Esophagus mucosa (tissue), 1 donor: ENCODE measurements at regions not wholly inside any gene's neighbourhood (a gene's known extent, or its start where the extent isn't known, plus 50 kb on each side); places are given as distances from the start of the nearest gene placed in this dataset.

Experiments
- ATAC-seq: fragments of 200-7000 bp; cut with Tn5 transposase; one replicate; pipeline ENCODE4 v1.9.1; 2020
- donor health status: DM: yes; HTN: yes; CAD: no.

DNA sequence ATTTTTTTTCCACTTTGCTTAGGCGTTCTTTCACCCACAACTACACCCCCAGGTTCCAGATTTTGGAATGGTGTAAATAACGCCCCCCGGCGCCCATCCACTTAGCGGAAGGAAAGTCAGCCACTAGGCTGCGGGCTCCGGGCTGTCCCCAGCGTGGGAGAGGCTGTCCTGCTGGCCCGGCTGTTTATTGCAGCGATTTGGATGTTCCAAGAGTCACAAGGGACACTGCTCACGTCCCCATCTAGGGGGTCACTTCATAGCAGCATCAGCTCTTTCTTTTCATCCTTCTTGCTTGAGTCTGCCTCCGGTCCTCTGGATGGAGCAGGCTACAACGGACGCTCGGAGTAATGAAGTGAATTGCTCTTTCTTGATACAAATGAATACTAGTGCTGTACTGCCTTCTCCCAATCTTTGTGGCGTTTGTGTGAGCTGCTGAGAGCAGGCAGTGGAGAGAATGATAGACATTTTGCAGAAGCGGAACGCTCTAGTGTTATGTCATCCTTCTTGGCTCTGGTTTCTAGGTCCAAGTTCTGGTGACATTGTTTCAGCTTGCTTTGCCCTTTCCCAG is 50.7 kb upstream of the PAIP2B start:
- peak; percentile 35 for ATAC-seq

DNA sequence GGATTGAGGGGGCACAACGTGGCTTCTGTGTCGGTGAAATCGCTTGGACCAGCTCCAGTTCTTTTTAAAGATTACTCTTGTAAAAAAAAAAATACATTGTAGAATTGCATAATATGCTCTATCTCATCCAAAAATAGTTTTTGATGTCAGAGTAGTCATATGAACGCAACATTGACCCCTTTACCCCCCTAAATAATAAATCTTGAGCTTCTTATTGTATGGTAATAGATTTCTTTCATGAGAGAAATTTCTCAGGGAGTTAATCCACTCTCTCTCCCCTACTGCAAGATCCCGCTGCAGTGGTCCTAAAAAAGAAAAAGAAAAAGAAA is 50.2 kb upstream of the PAIP2B start:
- no peak for ATAC-seq

DNA sequence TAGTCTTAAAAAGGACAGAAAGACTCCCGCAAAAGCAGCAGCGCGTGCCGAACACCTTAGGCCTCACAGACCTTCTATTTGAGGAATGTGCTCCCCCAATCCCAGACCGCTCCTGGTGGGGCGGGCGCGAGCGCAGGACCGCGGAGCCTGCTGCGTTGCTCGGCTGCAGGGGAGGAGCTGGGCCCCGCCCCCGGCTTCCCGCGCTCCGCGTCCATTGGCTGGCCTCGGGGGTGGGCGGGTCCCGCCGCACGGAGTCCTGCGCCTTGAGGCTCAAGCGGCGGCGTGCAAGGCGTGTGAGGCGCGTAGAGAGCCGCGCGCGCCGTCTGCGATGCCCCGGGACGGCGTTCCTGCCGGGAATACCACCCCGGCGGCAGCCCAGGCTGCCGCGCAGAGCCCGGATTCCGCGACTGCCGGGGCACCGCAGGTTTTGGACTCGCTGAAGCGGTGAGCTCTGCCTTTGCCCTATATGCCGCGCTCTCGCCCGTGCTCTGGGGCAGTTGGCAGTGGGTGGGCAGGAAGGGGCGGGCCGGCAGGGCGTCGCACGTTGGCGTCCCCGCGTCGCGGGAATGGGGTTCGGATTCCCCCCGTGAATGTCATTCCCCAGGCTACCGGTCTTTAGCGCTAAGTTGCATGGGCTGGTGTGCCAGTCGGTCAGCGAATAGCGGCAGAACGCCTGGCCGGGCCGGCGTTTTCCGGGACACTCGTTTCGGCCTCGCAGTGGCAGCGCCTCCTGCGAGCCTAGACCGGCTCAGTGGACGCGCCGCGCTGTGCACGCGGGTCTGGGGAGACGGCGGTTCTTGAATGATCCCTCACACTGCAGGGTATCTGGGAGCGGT is 49.6 kb upstream of the PAIP2B start:
- ATAC-seq: peak; percentile 100
